NOMO-1 (cell line): ENCODE measurements at regions not wholly inside any gene's neighbourhood (a gene's known extent, or its start where the extent isn't known, plus 50 kb on each side); places are given as distances from the start of the nearest gene placed in this dataset.

Experiments used
- DNase-seq, 2 experiments: peaks; one replicate each; lab custom pipeline; 2025; ENCODE audit not compliant: unreplicated experiment in 2 of 2; lab: John Stamatoyannopoulos, UW

GRCh38 chr9:80009204-80009603 lies 437.4 kb downstream of the TLE4 start:
- DNase-seq: no peak

- DNase-seq: no peak
These were observed 432.9 kb downstream of the TLE4 start for GRCh38 chr9:80004714-80005113.

DNA sequence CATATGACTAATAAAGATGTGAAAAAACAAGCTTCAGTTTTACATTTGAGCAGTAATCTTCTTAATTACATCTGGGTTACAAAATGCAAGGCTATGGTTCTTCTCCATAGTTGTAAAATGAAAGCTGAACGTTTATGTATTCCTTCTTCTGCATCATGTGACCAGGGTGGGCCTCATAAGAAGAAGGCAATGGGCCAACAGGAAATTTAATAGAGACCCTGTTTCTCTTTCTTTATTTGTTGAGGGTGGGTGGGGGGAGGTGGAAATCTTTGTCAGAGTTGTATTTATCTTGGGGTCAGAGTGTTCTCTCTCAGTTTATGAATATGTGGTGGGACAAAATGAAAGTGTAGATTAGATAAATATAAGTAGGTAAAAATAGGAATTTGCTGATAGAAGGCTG lies 418.8 kb downstream of the TLE4 start:
- DNase-seq: no peak

- DNase-seq: no peak
These were observed 417.3 kb downstream of the TLE4 start for GRCh38 chr9:79989079-79989478.

DNA sequence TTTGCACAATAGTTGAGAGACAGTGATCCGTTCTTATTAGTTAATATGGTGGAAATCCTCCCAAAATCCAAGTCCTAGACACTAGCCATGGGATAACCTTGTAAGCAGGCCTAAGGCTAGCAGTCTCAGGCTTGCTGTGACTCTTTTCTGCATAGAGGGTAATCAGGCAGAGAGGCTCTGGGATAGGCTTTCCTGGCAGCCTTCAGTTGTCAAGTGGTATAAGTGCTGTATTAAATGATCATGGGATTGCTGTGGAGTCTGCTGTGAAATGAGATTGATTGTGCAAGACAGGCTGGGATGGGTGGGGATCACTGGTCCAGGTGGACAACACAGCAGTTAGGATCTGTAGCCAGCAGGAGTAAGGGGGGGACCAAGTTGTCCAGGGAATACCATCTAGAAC lies 416.4 kb downstream of the TLE4 start:
- no peak for DNase-seq

DNA sequence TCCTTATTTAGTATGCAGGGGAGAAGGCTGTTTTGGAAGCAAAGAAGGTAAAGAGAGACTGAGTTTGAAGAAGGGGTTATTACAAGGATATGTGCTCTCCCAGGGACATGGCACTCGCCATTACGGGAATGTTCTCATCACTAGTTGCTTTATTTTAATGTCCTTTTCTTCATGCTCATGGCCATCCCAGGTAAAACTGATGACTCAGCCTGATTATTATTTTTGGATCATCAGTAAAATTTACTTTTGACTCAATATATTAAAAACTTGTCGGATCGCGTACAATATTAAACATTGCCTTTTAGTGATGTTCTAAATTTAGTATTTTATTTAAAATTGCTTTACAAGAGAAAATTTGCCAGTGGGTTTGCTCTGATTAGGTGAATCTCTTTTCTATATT lies 414.7 kb downstream of the TLE4 start:
- no peak for DNase-seq

DNA sequence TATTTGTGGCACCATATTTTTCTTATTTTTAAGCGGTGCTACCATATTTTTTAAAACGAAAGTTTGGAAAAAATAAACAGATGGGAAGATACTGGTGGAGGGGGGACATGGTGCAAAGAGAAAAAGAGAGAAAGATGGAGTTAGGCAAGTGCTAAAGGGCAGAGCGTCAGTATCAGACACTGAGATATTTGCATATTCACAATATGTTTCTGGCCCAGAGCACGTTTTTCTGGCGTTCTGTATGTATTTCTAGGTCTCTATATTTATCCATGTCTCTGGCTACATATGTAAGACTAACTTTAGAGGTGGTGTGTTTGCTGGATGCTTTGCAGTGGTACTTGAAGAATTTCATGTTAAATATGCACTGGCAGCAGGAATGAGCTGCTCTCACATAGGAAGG lies 414.0 kb downstream of the TLE4 start:
- no peak for DNase-seq

- DNase-seq: no peak
These were observed 413.5 kb downstream of the TLE4 start for GRCh38 chr9:79985264-79985663.

DNA sequence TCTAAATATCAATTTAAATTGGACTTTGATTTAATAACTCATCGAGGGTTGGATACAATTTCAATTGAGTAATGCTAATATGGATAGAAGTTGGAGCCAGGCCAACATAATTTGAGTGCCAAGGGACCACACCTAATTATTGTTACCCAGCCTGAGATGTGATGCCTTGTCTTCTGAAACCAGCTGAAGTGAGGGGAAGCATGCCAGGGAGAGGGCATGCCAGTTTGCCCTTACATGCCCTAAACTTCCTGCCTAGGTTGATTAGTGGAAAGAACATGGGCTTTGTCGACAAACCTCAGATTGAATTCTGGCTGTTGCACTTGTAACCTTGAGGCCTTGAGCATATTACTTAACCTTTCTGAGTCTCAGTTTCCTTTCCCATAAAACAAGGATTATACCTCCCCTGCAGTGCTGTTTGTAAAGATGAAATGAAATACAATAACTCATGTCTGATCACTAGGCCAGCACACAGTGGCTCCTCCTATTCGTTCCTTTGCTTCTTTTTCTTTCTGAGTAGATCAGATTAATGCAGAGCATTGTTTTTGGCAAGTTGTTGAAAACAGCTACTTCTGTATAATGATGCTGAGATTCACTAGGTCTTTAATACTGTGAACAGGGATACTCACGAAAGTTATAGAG lies 412.8 kb downstream of the TLE4 start:
- DNase-seq: no peak

GRCh38 chr9:79980432-79980831 lies 408.7 kb downstream of the TLE4 start:
- no peak for DNase-seq

GRCh38 chr9:79977510-79978197 lies 405.9 kb downstream of the TLE4 start:
- DNase-seq: no peak

GRCh38 chr9:79977074-79977435 lies 405.3 kb downstream of the TLE4 start:
- no peak for DNase-seq

DNA sequence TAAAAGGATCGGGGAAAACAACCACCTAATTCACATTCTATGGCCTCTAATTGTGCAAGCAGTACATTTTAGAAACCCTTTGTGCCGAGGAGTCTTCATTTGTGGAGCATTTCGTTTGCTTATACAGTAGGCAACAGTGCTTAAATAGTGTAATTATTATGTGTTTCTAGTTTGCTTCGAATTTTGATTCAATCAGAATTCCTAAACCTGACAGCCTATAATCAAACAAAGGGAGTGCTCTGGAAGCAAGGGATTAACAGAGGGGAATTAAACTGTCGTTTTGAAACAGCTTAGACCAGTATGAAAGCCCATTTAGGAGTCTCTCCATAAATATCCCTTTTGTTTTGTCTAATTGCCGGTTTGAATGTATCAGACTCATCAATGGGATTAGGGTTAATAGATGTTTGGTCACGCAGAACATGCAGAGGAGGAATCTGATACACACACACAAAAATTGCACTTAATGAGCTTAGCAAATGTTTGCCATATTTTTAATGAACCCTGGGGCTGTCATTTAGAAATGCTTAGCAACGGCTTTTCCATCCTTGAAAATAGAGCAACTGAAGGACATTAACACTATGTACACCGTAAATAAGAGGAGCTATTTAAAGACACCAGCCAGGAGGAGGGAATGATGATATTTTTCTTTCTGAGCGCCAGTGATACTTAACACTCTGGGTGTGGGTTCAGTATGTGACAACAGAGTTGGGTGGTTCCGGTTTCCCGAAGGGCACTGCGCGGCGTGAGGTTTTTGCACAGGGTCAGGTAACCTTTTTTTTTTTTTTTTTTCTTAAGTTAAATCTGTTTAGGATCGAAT lies 404.7 kb downstream of the TLE4 start:
- no peak for DNase-seq

DNA sequence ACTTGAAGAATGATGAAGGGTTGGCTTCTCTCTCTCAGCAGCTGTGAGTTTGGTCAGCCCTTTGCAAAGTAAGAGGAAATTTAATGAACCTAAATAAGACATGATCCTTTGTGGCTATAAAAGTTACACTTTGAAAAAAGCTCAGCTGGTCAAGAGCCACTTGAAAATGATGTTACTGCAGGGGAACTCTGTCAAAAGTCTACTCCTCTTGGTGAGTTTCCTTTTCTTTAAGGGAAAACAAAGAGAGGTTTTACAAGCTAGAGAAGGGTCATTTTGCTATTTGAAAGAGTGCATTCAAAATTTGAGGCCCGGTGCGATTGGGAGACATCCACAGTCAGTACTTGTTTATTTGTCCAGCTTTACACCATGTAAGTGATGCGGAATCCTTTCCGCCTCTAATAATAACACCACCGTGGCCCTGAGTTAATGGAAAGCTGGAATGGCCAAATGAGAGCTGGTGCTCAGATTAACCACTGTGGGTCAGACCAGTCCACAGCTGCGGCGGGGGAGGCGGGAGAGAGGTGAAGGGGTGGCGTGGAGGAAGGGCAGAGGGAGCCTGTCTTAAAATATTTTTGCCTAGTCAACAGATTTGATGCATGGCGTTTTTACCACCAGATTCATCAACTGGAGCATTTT lies 404.0 kb downstream of the TLE4 start:
- DNase-seq: no peak

DNA sequence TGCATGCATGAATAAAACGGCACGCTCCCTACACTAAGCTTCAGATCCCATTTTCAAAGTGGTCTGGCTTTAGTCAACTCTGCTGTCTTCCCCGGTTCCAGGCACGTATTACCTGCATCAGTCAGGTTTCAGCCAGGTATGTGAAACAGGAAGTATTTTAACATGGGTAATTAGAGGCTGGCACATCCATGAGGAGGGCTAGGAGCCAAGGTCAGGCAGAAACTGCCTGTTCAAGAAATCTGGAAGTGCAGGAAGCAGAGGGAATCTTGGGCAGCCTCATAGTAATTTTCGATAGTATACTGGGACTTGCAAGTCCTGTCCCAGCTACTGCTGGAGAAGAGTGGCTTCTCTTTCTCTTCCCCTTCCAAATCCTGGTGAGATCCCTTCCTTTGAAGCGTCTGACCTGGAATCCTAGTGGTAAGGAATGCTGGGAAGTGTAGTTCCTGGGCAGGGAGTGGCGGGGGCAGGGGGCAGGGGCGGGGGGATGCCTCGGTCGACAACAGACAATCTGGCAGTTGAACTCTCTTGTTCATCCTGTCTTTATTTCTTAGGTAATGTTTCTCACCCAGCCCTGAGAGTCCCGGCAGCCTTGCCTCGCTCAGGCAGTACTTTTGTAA lies 403.1 kb downstream of the TLE4 start:
- no peak for DNase-seq

- no peak for DNase-seq
These were observed 401.9 kb downstream of the TLE4 start for GRCh38 chr9:79973627-79974026.

GRCh38 chr9:79970146-79970425 lies 398.3 kb downstream of the TLE4 start:
- no peak for DNase-seq

- no peak for DNase-seq
These were observed 397.8 kb downstream of the TLE4 start for GRCh38 chr9:79969393-79970145.

DNA sequence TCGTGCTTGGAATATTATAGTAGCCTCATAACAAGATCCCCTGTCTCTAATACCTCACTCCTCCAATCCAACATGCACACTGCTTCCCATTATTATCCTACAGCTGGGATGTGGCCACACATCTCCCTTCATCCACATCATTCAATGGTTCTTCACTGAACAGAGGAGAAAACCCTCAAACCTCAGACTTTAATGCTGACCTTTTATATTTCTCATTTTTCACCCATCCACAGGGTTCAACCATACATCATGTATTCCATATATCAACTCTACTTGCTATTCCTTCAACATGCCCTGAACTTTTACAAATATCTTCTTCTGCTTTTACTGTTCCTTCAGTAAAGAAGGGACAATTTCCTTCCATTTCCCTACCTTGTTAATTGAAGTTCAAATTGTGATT lies 396.8 kb downstream of the TLE4 start:
- no peak for DNase-seq

DNA sequence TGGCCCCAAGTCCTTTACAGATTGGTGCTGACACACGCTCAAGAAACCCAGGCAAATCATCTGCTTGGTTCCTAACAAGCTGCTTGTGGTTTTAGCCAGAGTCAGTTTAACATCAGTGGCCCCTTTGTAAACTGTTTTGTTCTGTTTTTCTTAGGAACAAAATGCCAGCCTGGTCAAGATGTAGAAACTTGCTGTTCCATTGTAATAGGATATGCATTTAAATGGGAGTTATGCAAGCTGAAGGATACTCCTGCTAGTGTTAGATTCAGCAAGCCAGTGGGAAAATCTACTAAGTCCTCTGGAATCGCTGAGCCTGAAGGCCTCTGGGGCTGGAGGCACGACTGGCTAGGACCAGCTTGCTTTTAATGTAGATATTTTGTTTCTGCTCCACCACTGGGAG lies 391.1 kb downstream of the TLE4 start:
- DNase-seq: no peak

GRCh38 chr9:79962150-79962549 lies 390.4 kb downstream of the TLE4 start:
- no peak for DNase-seq
